GM21529 (cell line): ENCODE measurements at regions not wholly inside any gene's neighbourhood (a gene's known extent, or its start where the extent isn't known, plus 50 kb on each side); places are given as distances from the start of the nearest gene placed in this dataset.

Source experiments
- ATAC-seq: cut with Tn5 transposase; IDR thresholded peaks from one replicate; pipeline ENCODE4 v1.9.1; 2021; ENCODE audit not compliant: unreplicated experiment

DNA sequence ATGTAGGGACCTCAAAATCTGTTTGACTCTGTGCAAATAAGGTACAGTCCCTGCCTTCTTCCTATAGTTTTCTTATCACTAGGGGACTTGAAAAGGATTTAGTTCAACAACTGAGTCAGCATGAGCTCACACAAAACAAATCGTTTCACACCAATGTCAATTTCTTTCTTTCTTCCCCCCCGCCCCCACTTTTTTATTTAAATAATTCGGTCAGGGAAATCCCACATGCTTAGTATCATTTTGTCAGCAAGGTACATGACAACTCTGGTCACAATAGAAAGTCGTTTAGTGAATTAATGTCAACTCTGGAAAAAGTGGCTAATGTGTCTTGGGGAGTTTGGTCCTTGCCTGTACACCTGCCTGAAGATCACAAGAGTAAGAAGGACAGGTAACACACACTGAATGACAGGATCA is 232.2 kb upstream of the PLEKHG7 start:
- peak; percentile 35 for ATAC-seq

DNA sequence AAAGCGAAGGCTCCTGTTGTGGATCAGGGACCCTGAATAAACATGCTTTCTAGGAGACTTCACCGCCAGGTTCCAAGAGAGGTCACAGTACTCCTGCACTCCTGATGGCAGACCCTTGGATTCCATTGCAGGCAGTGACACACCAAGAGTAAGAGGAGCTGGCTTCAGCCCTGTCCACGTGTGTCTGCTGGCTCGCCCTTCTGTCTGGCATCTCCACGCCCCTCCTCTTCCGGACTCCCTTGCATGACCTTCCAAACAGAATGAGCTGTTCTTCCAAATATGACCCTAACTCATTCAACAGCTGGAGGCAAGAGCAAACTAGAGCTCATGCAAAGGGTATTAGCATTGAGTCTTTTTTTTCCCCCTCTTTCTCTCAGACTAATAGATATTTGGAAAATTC is 233.0 kb upstream of the PLEKHG7 start:
- no peak for ATAC-seq

DNA sequence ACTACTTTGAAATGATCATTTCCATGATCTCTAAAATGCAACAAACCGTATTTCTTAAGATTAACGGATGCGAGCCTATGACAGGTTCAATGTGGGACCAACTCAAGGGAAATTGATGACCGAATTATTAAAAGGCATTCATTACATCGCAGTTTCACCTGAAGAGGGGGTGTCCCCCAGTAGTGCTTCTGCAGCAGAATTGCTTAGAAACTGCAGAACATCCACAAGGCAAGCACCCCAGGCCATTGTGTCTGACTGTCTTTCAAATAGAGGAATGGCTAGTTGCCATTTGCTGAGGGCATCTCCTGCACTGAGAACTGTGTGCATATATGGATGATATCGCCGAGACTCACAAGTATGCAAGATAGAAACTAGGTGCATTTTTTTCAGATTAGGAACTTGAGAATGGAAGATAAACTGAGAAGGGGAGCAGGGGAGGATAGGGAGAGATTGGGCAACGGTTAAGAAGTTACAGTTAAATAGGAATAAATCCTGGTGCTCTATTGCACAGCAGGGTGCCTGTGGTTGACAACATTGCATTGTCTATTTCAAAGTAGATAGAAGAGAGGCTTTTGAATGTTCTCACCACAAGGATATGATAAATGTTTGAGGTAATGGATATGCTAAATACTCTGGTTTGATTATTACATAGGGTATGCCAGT is 234.3 kb upstream of the PLEKHG7 start:
- ATAC-seq, result no peak

DNA sequence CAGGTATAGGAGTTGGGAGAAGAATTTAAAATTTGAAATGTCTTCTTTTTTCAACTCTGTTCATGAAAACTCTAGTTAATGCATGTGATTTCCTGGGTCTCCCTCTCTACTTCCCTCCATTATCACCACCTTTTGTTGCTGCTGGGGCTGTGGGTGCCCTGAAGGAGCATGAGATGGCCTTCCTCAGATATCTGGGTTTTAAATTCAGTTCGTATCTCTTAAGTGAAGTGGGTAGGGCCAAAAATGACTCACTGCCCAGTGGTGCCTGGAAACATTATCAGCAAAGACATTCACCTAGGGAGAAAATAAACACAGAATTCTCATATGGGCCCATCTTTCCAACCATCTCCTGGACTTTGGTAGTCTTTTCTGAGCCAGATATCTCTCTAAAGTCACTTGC is 234.9 kb upstream of the PLEKHG7 start:
- no peak for ATAC-seq

DNA sequence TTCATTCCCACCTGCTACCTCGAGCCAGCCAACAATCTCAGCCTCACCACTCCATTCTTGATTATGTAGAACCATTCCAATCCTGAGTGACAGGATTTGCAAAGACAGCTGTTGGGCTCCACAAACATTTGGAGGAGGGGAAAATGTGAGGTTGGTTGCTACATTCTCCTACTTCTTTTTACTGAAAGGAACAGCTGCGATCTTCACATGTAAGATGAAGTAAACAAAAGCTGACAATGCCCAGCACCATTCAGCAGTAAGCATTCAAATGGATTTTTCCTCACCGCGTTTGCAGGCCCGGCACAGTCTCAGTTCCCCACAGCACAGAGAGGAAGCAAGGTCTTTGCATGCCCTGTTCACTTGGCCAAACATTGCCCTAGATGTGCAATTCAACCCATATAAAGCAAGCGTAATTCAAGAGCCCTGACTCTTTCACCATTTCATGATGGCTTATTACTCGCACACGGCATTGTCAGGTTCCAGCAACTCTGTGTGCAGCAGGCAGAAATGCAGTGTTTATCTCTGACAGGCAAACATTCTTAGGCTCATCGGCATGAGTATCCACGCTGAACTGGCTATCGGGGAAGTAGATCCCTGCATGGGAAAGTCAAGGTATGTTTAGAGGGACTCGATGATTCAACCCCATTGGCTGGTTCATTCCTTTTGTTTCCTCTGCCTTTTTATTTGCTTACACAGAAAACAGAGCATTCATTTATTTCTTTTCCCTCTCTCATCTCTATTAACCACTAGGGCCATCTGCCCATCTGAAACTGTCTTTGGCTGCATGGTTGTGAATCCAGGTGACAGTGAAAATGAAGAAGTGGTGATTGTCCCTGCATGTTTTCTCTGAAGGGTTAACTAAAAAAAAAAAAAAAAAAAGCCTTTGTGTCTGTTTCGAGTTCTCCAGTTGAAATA is 236.1 kb upstream of the PLEKHG7 start:
- ATAC-seq, result peak; percentile 38

DNA sequence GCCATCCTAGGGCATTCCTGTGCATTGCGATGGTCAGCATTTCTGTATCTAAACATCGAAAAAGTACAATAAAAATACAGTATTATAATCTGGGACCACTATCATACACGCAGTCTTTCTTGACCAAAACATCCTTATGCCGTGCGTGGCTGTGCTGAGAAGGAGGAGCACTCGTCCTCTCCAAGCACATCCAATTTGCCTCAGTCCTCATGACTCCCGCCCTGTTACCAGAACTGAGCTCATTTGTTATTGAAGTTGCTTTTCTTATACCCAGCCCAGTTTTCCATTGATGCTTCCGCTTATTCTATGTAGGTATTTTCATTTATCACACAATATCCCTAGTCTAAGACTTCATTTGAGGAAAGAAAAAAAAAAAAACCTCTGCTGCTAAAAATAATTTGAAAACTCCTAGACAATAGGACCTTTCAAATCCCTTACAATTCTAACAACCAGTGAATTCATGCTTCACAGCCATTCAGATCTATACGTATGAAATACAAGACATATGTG is 236.9 kb upstream of the PLEKHG7 start:
- no peak for ATAC-seq

DNA sequence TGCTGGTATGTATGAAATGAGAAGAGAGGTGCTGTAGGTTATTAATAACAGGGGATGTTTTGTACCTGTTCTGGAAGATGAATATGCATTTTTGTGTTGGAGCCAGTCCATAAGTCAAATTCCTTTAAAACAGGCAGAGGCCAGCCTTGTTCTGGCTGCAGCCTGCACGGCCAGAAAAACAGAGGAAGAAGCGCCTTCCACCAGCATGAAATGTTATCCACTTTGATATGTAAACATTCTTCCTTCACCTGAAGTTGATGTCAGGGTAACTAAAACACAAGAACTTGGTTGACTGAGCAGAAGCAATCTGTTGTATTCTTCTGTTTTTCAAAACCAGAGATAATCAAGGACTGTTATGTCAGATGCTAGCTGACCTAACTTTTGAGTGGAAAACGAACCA is 237.9 kb upstream of the PLEKHG7 start:
- no peak for ATAC-seq

DNA sequence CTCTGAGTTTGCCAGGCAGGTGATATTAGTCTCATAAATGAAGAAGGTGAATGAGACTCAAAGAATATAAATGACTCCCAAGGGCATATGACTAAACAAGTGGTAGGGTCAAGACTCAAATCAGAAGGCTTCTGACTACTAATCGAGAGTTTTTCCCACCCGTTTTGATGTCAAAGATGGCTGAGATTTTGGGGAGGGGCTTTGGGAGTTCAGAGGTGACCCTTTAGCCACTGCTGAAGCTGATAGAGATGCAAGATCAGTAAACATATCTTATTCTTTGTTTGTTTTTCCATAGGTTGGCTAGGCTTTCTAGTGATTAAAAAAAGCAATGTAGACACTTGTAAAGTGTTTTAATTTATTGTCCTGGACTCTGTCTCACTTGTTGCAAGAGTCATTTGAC is 239.6 kb upstream of the PLEKHG7 start:
- ATAC-seq, result no peak

DNA sequence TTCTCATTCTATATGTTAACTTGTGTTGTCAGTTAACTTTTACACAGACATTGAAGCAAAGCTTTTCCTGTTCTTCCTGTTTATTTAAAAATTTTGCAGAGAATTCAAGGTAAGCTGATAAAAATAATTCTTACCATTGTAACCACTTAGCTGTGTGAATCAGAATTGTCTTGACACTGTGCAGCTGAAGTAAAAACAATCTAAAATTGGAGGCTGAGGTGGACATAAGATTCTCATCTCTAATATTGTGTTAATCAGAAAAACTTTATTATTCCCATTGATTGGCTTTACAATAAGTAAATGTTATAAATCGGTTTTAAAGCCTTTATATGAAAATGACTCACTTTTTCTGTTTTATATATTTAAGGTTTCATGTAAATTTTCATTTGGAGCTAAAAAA is 240.3 kb upstream of the PLEKHG7 start:
- no peak for ATAC-seq

DNA sequence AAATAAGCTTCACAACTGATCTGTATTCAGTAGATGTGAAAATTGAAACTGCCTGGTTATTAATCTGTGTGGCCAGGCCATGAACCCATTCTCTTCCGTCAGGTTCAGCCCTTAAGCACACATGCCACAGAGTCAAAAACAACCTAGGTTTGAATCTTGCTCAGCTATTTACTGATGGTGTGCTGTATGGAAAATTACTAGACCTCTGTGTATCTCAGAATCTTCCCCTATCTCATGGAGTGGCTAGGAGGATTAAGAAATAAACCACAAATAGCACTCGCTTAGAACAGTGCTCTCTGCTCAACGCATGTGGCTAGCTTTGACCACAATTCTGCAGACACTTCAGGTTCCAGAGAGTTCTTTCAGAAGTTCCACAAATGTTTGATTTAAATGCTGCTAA is 240.7 kb upstream of the PLEKHG7 start:
- ATAC-seq, result peak; percentile 59

DNA sequence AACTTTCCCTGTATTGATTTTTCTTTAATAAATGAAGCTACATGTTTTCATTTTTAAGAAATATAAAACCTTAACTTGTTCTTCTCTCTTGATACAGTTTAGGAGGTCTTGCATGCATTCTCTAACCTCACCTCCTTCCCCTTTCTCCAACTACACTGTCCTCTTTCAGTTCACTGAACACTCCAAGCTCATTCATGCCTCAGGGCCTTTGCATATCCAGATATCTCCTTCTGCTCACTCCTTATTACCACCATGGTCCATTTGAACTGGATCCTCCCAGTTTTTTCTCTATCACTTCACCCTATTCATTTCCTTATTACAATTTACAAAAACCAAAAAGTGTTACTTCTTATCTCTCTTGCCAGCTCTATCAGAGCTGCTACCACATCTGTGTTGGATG is 242.9 kb upstream of the PLEKHG7 start:
- no peak for ATAC-seq

DNA sequence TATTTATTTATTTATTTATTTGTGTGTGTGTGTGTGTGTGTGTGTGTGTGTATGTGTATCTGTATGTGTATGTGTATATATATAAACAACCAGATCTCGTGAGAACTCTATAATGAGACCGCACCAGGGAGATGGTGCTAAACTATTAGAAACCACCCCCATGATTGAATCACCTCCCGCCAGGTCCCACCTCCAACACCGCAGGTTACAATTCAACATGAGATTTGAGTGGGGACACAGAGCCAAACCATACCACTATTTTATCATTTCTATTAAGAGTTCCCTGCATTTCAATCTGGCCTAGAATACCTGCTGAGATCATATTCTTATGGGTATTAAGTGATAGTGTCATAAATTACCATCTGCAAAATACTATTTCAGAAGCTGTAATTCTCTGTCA is 243.8 kb upstream of the PLEKHG7 start:
- ATAC-seq, result no peak

DNA sequence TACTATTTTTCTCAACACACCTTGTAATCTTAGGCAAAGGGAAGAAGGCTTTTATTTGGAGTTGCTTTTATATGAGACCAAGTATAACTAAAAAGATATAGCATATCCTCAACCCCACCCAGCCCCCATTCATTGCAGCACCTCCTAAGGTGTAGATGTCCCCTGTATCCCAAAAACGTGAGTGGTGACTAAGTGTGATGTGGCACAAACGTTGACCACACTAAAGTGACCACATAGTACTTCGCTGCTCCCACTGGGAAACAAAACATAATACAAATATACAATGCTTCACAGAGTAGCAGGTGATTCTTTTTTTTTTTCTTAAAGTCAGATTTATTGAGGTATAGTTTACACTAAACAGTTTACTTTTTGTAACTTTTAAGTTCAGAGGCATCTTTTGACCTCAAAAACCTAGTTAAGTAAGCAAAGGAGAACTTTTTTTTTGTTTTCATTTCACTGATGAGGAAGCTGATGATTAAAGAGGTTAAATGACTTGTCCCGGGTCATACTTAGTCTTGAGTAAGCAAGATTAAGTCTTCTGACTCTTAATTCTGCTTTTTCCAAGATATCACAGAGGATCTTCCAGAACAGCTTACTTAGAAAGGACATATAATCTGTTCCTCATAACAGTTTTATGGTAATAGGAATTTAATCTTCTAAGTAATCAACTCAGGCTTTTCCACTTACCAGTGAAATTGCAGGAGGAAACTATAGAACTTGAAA is 245.2 kb upstream of the PLEKHG7 start:
- ATAC-seq, result no peak

DNA sequence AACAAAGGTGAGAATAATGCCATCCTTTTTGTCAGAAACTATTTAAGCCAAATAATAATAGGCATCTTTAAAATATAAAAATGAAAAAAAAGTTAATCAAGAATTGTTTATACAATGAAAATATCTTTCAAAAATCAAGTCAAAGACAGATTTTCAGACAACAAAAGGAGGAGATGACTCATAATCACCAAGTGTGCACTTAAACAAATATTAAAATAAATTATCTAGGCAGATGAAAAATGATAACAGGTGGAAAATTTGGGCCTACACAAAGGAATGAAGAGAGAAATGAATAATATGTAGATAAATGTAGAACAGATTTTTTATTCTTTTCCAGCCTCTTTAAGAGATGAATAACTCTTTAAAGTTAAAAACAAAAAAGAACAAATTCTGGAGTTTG is 250.0 kb upstream of the PLEKHG7 start:
- no peak for ATAC-seq

DNA sequence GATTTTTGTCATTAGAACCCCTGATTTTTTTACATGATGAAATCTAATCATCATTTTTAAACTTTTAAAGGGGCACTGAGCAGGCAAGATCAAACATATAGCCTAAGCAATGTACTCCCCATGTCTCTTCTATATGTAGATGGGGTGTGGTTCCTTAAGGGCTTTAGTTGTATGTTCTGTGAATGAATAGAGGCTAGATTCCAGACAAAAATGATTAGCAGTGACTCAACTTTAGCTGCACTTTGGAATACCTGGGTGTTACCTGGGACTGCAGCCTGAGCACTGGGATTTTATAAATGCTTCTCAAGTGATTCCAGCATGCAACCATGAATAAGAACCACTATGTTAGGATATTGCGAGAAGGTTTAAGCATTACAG is 256.7 kb upstream of the PLEKHG7 start:
- no peak for ATAC-seq

DNA sequence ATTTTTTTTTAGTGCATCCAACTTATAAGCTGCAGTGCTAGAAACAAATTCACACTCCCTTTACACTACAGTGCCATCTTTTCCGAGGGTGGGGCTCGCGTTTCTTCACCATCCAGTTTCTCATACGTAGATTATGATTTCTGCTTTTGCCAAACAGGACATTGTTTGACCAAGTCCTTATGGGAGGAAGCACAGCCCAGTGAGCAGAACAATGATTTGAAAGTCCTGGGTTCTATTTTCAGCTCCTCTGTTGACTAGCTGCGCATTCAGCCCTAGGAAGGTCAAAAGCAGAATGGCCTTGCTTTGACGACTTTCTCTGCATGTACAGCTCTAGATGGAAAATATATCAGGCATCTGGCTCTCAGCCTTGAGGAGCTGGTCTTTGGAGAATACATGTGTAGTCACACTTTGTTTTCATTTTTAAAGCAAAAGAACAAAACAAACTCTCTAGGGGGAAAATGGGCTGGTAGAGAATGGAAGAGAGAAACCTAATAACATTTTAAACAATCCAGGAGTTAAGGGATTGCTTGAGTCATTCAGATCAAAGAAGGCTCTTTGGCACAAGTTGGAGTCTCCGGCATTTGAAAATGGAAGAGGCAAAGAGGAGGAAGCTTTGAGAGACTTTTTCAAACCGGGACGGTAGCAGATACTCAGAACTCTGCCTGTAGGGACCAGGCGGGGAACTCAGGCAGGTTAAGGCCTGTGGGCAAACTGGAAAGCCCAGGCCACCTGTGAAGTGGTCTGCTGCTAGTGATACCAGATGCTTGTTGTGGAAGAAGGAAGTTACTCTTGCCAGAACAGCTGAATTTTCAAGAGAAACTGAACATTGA is 257.3 kb upstream of the PLEKHG7 start:
- ATAC-seq, result peak; percentile 84

DNA sequence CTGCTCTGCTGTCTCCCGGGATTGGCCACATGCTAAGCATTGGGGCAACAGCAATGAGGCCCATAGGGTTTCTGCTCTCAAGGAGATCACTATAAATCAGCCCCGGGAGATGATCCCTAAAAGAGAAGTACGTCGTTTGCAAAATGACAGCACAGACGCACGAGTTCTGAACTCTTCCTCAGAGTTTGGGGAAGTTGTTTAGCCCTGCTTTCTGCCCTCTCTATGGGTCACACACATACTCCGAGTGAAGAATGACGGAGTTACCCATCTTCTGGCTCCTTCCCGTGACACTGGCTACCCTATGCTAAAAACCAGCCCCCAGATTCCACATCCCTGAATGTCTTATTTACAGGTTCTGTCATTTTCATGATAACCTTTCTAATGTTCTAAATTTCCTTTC is 258.0 kb upstream of the PLEKHG7 start:
- ATAC-seq, result peak; percentile 37

DNA sequence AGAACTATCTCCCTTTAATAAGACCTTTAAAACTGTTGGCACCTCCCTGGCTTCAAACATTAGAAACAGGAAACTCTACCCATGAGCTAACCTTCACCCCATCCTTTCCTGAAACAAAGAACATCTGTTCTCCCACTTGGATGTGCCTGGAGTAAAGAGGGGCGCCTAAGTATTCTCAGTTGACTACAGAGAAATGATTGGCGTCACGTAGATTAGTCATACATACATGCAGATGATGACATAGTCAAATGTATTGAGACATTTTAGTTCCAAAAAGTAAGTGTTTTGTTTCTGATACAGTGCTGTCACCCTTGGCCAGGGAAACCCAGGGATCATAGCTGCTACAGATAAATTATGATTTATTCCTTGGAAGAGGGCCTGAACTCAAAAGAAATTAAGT is 260.0 kb upstream of the PLEKHG7 start:
- no peak for ATAC-seq

DNA sequence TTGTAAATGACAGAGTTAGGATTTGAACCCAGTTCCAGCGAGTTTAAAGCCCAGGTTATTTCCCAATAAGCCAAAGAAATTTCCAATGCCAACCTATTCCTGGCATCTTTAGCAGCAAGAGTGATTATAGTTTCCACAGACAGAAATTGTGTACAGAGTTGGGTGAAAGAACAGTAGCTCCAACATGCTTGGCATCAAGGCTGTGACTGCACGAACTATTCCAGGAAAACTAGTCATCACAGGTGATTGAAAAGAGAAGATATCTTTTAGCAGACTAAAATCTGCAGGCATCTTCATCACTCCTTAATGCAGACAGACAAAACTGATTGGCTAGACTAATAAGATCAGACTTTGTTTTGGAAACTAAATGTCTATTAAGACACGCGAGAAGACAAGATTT is 262.7 kb upstream of the PLEKHG7 start:
- ATAC-seq, result no peak

DNA sequence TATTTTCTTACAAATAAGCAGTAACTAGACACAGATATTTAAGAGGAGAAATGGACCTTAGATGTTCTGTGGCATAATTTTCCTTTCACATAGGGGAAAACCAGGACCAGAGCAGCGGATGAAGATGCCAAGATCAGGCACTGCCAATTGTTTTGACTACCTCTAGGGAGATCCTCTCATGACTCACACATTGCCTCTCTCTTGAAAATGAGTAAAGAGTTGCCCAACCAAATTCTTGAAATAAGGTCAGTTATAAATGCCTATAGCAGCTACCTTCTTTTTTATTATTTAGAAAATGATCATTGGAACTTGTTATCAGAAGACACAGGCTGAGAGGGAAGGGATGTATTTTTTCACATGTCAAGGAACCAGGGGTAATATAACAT is 263.4 kb upstream of the PLEKHG7 start:
- ATAC-seq, result no peak
